ENCODE measurements at regions not wholly inside any gene's neighbourhood (a gene's known extent, or its start where the extent isn't known, plus 50 kb on each side); places are given as distances from the start of the nearest gene placed in this dataset.
"Not testable (repeated sequence)": the region's sequence is repeated elsewhere in the genome, so short reads cannot be mapped to it uniquely, and the experiment has no call there.

DNA sequence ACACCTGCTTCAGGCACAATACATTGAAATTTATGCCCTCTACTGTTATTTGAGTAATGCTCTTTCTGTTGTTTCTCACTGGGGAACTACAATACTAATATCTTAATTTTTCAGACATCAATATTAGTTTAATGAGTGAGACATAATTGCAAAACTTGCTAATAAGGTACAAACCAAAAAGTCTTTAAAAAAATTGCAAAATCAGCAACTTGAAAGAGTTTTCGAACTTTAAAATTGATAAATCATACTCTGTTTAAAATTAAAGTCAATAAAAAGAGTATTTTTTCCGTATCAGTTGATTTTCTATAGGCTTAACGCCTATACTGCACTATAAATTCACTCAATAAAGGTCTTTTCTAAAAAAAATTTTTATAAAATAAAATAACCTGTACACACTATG lies 1735.9 kb upstream of the SEL1L start:
- no peak for DNase-seq

DNA sequence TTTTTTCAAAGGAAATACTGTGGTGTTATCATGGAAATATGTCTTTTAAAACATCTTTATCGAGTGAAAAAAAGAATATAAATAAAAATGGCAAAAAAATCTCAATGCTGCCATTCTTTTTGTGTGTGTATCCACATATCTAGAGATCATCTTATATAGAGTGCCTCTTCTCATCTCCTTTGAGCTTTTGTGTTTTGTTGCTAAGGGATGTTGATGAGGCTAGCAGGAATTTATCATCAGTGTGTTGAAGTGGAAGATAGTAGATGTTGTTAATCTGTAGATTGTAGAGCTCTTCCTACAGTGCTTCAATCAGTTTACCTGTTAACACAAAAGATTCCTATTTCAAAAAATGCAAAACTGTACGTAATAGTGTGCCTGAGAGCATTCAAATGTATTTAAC lies 1738.0 kb upstream of the SEL1L start:
- no peak for DNase-seq

DNA sequence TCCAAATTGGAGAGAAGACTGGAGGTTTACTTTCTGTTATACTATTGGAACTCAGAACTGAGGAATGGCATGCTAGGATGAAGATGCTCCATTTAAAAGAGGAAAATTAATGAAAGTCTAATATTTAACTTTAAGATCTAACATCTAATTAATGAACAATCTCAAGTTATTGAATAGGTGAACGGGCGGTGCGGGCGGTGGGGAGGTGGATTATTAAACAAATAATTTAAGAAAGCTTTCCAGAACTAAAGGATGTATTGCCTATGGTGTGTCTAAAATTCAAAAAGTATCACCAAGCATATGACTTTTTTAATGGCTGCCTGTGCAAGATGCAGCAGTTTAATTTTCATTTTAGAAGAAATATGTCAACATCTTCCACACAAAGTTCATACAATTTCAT lies 1747.1 kb upstream of the SEL1L start:
- no peak for DNase-seq

DNA sequence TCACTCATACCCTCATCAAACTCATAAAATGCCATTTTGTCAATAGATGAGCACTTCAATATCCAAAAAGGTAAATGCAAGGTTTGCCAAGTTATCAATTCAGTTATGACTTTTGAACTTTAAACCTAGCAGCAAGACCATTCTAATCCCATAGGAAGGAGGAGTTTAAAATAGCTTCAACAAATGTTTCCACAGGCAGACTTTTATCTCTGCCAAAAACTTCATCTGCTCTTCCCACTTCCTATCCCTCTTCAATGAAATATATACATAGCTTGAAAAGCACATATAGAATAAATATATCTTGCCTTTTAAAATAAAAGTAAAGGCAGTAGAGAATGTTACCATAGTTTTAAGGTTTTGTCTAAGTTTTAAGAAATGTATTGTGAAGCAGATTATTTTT lies 1749.1 kb upstream of the SEL1L start:
- DNase-seq: no peak

DNA sequence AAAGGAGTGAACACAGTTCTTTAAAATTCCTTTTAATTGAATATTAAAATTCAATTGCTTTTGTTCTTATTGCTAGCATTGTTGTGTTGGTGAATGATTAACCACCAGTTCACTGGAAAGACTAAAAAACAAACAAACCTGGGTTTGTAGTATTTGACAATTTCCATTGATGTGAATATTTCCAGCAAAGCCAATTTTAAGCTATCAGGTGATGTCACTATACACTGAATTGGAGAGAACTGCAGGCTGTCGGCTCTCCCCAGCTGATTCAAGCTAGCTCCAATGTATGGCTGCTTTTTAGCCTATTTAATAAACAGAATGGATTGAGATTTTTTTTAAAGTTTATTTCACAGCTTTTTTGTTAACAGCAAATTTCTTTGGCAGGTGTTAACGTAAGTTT lies 1753.6 kb upstream of the SEL1L start:
- DNase-seq: no peak

DNA sequence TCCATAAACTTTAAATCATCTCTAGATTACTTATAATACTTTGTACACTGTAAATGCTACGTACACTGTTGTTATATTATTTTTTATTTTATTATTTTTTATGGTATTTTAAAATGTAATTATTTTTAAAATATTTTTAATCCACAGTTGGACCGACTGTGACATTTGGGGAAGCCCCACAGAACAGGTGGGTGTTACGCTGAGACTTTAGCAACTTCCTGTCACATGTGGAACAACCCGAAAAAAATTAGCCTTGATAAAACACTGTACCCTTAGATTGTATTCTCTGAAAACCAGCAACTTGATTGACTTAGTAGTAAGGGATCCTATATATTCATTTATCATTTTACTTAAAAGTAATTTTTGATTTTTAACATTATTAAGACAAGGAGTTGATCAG lies 1755.7 kb upstream of the SEL1L start:
- no peak for DNase-seq

DNA sequence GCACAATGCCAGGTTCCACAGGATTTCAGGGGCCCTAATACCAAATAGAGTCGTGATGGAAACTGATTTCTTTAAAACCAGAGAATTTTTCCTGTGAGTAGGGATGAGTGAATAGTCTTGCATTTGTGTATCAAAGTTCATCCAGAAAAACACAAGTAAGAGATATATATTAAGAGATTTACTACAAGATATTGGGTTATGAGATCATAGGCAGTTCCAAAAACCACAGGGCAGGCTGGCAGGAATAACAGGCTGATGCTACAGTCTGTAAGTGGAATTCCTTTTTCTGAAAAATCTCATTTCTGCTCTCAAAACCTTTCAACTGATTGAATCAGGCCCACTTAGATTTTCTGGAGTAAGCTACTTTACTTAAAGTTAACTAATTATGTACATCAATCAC lies 1756.2 kb upstream of the SEL1L start:
- no peak for DNase-seq

DNA sequence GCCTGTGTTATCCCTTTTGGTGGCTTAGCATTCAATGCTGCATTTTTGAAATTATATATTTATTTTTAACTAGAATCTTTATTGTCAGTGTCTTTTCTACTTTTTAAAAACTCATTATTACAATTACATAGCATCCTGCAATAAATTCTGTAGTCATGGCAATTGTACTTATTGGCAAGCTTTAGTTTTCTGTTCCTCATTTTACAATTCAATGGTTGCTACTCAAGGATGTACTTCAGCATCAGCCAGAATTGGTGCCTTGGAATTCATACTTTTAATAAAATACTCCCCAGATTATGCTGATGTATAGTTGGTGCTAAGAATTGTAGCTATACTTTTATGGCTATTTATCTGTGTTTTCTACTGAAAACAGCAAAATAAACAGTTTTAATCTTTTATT lies 1756.8 kb upstream of the SEL1L start:
- no peak for DNase-seq

DNA sequence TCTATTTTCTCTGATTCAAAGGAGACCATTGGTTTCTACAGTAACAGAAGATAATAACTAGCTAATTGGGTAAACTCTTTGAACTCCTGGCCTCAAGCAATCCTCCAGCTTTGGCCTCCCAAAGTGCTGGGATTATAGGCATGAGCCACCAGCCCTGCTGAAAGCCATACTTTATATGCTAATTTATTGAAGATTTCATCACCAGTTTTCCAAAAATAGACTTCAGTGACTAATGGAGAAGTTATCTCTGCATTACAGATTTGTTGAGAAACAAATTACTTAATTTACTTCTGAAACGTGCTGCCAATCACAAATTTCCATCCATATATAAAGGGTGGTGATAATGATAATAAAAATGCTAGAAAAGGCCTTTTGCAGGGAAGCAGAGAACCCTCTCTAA lies 1758.1 kb upstream of the SEL1L start:
- DNase-seq: no peak

DNA sequence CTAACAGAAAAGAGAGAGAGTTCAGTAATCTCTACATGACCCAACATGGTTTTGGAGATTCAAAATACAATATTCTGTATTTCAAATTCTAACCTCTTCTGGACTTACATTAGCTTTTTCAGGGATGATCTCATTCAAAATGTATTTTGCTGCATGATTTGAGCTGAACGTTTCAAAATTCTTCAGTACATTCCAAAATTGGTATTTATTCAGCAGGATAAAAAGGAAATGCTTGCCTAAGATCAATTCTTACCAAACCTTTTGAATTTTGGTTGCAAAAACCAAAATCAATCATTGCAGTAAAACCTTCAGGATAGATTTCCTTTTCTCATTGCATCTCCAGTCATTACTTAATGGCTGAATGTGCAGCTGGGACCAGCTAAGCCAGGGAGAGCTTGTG lies 1761.3 kb upstream of the SEL1L start:
- DNase-seq: no peak

DNA sequence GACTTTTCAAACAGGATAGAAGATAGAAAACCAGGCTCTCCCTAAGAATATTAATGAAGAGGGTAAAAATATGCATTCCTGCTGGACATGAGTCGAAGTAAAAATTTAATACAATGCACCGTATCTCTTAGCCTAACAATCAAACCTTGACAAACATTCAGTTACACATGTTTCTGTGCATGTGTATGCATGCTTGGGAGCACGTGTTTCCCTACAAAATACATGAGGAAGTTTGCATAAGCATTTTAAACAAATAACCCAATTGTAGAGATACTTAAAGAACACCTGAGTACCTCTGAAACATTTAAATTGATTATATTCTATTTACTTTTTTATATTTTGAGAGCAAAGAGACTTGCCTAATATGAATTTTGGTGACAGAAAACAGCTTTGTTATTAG lies 1763.7 kb upstream of the SEL1L start:
- no peak for DNase-seq

DNA sequence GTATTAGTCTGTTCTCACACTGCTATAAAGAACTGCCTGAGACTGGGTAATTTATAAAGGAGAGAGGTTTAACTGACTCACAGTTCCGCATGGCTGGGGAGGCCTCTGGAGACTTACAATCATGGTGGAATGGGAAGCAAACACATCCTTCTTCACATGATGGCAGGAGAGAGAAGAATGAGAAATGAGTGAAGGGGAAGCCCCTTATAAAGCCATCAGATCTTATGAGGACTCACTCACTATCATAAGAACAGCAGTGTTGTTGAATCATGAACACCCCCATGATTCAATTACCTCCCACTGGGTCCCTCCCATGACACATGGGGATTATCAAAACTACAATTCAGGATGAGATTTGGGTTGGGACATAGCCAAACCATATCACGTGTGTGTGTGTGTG lies 1764.4 kb upstream of the SEL1L start:
- DNase-seq: not testable (repeated sequence)

DNA sequence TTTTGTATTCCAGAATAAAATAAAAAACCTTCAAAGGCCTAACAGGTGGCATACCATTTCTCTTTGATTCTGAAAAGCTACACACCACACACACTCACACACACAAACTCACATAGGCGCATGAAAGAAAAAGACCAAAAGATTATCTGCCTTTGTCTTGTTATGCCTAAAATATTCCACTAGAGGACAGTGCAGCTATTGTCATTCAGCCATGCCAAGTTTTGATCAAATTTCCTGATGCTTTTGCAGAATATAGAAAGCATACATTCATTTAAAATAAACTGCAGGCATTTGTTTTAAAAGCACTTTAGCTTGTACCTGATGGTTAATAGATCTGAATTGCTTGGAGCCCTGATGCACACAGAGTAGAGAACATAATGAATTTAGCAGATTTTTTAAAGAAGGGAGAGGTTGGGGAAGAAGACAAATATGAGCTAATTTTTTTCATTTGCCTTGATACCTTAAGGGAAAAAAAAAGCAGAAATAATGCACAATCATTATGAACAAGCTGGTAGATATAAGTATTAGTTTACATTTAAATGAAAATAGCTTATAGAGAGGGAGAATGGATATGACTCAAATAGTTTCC lies 1766.9 kb upstream of the SEL1L start:
- DNase-seq: no peak

DNA sequence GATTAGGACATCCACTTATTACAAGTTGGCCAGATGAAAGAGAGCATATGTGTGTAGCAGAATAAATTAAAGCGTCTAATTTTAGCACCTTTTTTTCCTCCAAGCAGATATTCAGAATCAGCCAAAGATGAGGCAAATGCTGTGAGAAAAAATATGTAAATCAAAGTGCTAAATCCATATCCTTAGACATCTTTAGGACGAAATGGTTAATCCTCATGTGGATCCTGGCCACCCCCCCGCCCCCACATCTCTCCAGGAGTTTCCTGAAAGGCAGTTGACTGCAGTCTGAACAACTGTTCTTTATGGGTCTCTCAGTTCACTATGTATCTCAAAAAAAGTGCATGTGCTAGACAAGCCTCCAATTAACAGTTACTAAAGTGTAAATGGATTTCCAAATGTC lies 1768.1 kb upstream of the SEL1L start:
- DNase-seq: no peak

DNA sequence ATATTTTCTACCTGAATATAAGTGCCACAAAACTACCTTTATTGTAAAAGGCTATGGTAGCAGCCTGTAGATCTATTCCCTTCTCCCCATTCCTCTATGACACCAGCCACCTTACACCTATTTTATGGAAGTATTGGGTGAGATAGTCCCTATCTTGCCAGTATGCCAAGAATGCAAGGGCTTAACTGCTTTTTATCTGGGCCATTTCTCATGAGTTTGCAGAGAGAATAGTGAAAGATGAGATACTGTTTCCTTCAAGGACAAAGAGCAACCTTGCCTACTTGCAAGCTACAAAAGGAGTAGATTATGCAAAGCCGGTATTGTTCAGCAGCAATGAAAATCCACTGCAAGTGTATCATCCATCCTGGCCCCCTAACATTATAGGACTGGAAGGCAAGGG lies 1775.6 kb upstream of the SEL1L start:
- no peak for DNase-seq

DNA sequence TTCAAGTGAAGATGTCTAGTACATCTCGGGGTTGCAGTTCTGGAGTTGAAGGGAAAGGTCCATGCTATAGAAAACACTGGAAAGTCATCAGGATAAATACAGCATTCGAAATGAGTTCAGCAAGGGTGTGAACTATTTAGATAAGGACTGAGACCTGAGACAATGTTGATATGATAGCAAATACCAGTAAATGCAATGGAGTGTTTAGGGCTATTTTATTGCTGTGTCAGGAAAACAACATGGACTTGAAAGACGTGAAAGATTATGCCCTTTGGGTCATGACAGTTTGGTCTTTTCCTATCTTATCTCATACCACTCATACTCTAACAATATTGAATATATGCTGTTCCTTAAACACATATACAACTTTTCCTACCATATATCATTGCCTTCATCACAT lies 1776.2 kb upstream of the SEL1L start:
- DNase-seq: no peak

DNA sequence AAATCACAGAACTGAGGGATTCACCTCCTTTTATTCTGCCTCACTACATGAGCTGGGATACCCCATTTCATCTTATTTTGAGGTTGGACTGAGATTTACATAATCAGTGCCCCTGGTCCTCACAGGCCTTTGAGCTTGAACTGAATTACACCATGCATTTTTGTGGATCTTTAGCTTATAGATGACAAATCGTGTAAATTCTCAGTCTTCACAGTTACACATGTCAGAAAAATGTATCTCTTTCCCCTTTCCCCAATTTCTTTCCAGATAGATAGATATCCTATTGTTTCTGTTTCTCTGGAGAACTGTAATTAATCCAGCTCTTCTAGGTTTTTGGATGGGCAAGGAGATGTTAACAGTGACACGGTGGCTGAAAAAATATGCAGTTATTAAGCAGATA lies 1778.9 kb upstream of the SEL1L start:
- no peak for DNase-seq

DNA sequence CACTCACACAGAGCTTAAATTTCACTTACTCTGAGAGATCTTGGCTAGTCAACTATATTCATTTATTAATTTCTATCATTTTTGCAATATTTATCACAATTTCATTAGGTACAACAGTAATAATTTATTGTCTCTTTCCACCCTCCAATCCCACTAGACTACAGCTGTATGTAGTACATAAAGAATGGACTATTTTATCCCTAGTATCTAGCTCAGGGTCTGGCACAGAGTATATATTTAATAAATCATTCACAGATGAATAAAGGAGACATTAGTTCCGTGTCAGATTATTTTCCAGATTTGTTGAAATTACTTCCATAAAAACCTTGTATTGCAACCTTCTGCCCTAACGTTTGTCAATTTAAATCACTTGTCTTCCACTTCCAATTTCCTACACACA lies 1781.1 kb upstream of the SEL1L start:
- DNase-seq: no peak

DNA sequence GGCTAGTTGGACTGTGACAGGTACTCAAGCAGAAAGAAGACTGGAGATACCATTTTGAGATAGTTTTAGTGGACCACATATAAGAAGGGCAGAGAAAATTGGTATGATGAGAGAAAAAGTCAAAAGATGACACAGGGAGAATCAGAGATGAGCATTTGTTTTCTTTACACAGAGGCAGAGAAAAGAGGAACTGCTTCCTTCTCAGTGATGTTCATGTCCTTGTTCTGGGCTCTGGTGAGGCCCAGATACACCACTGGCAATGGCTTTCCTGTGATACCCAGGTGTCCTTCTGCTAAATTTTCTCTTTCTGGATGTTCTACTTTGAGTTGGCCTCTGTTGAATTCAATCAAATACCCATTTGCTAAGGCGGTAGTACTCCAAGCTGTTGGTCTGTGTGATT lies 1782.7 kb upstream of the SEL1L start:
- DNase-seq: no peak

DNA sequence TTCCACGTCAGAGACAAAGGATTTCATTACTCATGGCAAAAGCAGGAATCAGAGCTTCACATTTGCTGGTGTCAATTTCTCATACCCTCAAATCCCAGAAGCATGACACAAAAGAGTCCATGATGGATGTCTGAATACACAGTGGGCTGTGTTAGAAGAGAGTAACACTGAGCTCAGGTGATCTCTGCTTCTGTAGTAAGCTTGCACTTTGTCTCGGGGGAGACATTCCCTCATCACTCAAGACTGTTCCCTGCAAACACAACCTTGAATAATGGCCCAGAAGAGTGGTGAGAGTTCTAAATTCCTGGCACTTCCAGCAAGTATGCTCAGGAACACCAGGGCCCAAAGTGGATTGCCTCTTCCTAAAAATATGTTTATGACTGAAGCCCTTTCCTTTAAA lies 1787.2 kb upstream of the SEL1L start:
- no peak for DNase-seq

DNA sequence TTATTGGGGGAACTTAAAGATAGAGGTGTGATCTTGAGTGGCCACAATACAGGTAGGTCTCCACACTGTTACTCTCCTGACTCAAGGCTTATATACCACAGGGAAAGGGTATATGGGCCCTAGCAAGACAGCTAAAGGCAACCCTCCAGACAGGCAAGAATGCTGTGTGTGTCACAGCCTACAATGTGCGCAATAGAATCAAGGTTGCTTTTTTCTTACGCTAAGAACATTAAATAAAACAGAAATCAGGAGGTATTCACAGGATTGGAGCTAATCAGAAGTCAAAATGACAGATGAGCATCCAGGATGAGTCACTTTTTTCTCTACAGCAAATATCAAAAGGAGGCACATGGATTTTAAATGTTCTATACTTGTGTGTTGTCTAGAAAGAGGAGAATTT lies 1797.9 kb upstream of the SEL1L start:
- DNase-seq: no peak

DNA sequence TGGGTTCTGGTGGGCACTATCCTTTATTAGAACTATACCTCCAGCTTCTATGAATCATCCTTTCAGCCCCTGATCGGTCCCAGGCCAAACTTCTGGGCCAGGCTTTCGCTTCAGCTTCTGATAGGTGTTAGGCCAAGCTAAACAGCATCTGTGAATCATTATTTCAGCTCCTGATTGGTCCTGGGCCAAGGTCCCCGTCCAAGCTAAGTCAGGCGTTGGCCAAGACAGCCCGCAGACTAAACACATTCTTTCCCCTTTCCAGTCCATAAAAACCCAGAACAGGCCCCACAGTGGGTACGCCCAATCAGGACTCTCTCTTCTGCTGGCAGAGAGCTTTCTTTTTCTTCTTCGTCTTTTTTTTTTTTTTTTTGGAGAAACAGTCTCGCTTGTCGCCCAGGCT lies 1808.9 kb upstream of the SEL1L start:
- no peak for DNase-seq

DNA sequence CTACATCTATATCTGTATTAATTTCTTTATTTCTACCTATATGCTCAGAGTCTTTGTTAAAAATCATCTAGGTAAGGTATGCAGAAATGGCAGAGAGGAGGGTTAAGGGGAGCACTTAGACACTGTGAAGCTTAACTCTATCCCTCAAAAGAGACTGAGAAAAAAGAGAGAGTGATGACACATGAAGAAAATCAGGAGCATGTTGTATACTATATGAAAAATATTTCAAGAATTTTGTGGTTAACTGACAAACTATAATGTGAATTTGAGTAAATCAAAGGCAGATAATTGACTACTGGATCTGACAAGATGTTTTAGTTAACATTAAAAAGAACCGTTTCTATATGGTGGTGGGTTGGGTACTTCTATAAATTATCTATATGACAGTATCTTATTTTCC lies 1814.2 kb upstream of the SEL1L start:
- DNase-seq: no peak

DNA sequence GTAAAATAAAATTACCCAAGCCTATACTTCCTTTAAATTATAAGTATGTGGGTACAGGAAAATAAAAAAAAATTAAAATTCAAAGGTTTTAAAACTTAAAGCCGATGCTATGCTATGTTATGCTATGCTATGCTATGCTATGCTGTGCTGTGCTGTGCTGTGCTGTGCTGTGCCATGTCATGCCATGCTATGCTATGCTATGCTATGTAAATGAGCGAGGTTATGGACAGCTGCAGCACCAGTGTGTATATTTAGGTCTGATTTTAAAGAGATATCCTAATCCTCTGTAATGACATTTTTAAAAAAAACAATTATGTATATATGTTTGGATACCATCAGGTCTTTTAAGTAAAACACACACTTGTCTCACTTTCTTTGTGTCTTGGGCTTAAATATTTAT lies 1822.0 kb upstream of the SEL1L start:
- no peak for DNase-seq

DNA sequence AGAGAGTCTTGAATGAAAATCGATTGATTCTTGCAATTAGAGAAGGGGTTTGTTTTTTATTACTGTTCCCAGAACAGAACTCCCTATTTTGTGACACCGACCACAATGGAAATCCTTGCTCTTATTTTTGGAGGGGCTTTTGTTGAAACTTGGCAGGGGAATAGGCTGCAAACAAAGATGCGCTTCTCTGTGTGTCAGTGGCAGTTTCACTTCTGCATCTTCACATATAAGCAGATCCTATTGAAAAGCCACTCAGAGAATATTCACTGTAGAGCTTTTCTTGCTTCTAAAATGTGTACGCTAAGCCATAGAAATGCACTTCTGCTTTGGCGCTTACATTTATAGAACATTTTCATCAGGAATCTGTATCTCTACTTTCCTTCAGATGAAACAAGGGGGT lies 1822.4 kb upstream of the SEL1L start:
- DNase-seq: no peak

DNA sequence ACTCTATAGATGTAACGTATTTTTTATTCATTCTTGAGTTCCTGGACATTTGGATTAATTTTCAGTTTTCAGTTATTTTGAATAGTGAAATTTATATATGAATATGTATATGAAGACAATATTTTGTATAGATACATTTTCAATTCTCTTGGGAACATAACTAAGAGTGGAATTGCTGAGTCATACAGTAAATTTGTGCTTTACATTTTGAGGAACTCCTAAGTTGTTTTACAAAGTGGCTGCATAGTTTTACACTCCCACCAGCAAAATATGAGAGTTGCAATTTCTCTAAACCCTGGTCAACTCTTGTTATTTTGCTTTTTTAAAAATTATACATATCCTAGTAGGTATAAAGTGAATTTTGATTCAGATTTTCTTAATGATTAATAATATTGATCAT lies 1838.6 kb upstream of the SEL1L start:
- no peak for DNase-seq

Measured in NCI-H1930 (cell line).